ENCODE measurements at regions not wholly inside any gene's neighbourhood (a gene's known extent, or its start where the extent isn't known, plus 50 kb on each side); places are given as distances from the start of the nearest gene placed in this dataset.

DNA sequence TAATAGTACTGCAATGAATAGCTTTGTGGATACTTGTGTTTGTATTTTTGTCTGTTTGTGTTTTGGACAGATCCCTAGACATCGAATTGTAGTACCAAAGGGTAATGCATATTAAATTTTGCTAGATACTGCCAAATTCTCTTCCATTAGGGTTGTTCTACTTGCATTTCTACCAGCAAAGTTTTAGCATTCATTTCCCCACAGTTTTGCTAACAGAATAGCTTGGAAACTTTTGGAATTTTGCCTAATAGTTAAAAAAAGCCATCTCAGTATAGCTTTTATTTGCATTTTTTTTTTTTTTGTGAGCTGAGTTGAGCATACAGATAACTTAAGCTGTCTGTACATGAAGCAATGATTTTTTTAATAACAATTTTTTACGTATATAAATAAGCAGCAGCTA is 1084.9 kb downstream of the ADGRL3 start:
- DNase-seq (ENCODE audit: low read depth in 1 of 2, low spot score in 1 of 2) = no peak

DNA sequence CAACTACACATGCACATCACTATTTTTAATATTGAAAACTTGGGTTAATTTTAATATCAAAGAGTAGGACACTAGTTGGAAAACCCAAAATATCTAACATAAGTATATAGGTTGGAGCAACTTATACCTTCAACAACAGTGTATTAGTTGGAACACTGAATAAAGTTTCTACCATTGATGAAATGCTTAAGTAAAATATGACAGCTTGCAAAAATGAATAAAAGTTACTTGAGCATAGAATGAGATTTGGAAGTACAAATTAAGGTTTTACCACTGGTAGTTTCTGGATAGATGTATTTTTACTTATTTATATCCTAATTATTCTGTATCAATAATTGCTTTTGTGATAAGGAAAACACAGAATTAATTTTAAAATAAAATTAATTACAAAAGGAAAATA is 1079.6 kb downstream of the ADGRL3 start:
- DNase-seq (ENCODE audit: low read depth in 1 of 2, low spot score in 1 of 2) = no peak

DNA sequence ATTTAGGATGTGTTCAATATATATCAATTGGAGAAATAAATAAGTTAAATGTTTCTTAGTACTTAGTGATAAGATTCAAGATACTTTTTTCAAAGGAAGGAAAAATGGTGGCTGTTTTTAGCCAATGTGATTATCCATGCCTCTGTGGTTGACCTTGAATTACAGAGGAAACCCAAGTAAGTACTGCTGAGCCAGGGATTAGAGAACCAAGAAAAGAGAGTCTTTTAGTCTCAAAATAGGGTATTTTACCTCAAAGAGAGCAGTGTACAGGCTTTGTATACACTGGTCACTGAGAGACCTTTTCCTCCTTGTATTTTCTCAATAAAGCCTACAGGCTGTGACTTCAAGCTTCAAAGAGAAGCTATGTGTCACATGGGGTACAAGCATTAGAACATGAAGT is 1075.3 kb downstream of the ADGRL3 start:
- no peak for DNase-seq (ENCODE audit: low read depth in 1 of 2, low spot score in 1 of 2)

DNA sequence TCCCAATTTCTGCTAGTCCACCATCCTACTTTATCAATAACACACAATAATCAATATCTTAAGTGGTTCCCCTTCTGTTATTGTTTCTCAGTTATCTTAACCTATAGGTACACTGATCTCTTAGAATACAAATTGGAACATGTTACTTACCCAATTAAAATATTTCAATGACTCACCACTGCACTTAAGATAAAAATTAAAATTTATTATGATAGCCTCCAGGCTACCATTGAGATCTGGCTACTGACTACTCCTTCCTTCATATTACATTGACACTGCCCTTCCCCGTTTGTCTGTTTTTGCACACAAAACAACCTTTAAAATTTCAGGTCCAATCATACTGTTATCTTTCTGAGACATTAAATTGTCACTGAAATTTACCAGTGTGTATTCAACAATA is 1074.7 kb downstream of the ADGRL3 start:
- DNase-seq (ENCODE audit: low read depth in 1 of 2, low spot score in 1 of 2) = no peak

DNA sequence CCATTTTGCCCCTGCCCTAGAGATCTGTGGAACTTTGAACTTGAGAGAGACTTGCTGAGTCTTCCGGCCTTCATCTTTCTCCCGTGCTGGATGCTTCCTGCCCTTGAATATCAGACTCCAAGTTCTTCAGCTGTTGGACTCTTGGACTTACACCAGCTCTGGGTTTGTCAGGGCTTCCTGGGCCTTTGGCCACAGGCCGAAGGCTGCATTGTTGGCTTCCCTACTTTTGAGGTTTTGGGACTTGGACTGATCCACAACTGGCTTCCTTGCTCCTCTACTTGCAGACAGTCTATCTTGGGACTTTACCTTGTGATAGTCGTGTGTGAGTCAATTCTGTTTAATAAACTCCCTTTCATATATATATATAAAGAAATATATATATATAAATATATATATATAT is 1071.0 kb downstream of the ADGRL3 start:
- DNase-seq (ENCODE audit: low read depth in 1 of 2, low spot score in 1 of 2) = no peak

DNA sequence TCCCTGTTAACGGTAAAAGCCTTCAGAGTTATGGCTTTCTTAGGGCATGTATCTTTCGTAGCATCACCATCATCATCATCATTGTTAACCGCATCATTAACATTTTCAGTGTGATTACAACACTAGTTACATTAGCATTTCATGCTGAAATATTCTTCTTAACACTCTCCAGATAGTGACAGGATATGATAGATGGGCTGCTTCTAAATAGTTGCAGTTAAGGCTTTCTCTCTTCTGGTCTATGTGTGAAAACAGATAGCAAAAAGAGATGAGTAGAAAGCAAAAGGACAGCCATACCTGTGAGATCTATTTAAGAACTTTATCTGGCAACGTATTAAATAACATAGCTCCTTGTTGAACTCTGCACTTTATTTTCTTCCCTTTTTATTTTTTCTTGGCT is 1069.8 kb downstream of the ADGRL3 start:
- no peak for DNase-seq (ENCODE audit: low read depth in 1 of 2, low spot score in 1 of 2)

DNA sequence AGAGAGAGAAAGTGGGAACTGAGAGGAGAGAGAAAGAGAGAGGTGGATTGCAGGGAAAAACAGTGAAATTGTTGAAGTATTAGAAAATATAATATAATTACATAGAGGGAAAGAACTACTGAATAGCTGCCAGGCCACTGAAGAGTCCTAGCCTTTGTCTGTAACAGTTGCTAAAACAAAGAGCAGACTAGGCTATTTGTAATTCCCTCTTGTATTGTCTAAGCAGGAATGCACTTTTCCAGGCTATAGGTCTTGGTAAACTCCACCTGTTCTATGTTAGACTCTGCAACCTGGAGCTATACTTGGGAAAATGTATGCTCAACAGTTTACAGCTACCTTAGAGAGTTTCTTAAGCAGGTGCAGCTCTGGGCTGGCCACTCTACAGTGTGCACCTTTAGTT is 1063.3 kb downstream of the ADGRL3 start:
- DNase-seq (ENCODE audit: low read depth in 1 of 2, low spot score in 1 of 2) = no peak

DNA sequence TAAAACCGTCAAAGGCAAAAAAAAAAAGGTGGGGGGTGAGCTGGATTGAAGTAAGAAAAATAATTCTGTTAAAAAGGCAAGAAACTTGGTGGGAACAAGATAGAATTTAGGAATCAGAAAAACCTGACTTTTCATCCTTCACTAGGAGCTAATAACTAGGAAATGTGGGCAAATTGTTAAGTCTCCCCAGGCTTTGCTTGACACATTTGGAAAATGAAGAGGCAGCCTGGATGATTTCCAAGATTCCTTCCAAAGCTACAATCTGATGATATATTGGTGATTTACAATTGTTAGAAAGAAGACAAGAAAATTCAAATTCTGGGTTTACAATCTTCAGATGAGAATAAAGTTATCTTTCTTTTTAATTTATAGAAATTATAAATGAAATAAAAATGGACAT is 1062.5 kb downstream of the ADGRL3 start:
- no peak for DNase-seq (ENCODE audit: low read depth in 1 of 2, low spot score in 1 of 2)

DNA sequence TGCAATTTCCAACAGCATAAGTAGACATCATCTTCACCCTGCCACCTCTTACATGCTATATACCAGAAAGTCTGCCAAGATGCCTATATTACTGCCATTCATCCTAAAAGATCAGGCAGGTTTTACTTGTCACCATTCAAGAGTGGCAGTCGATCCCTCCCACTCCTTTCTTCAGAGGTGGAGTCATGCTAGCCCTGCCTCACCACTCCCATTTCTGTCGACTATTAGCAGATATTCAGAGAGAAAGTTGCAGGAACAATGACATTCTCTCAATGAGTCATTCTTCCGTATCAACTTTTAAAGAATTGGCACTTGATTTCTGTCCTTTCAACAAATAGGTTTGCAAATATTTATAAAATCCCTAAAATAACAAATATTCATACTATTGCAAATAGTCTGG is 1060.1 kb downstream of the ADGRL3 start:
- DNase-seq (ENCODE audit: low read depth in 1 of 2, low spot score in 1 of 2) = no peak

DNA sequence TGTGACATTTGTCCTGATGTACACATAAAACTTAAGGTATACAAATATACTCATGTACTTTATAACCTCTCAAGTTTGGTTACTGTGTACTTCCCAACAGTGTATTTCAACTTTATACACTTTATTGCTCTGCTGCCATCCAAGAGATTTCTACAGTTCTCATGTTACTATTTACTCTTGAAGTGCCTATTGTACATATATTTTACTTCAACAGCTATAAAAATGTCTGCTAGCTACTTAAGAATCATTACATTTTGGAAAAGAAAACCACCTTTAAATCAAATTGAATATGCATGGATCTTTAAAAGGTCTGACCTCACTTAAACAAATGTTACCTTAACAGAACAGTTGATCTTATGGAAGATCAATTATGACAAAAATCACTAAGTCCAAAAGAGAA is 1056.4 kb downstream of the ADGRL3 start:
- DNase-seq (ENCODE audit: low read depth in 1 of 2, low spot score in 1 of 2) = no peak

DNA sequence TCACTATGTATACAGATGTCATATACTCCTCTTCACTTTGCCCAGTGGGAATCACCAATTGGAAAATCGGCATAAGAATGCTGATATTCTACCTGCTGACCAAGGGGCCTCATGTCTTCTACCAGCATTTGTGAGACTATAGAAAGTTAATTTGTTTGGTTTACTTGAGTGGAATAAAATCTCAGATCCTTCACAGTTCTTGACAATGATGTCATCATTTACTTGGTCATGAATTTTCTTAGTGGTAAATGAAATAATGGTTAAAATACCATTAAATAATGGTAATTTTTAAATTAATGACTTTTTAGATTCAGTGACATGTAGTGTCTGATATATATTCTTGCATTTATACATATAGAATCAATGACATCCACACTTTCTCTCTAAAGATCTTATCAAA is 1052.6 kb downstream of the ADGRL3 start:
- DNase-seq (ENCODE audit: low read depth in 1 of 2, low spot score in 1 of 2) = no peak

DNA sequence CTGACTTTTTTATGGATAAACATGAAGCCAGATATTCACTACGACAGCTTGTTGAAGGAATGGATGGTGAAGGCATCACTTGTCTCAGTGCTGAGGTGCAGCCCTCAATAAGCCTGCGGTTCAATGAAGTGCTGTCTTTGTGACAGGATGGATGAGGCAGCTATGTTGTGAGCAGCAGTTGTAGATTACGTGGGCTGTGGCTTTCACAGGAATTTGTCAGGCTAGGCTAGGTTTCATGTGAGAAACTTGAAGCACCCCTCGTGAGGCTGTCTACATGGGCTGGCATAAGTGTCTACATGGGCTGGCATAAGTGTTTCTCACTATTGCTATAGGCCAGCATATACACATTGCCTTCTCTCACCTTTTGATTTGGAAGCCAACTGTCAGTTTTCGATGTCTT is 1050.0 kb downstream of the ADGRL3 start:
- no peak for DNase-seq (ENCODE audit: low read depth in 1 of 2, low spot score in 1 of 2)

DNA sequence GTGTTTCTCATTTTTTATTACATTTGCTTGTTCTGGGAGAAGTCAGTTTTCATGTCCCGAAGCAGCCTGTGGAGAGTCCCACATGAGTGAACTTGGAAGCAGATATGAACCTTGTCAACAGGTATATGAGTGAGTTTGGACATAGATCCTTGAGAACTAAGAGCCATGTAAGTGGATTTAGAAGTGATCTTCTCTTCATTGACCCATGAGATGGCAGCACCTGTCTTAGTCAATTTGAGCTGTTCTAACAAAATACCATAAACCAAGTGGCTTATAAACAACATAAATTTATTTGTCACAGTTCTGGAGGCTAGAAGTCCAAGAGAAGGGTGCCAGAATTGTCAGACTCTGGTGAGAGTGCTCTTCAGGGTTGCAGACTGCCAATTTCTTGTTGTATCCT is 1043.8 kb downstream of the ADGRL3 start:
- no peak for DNase-seq (ENCODE audit: low read depth in 1 of 2, low spot score in 1 of 2)

DNA sequence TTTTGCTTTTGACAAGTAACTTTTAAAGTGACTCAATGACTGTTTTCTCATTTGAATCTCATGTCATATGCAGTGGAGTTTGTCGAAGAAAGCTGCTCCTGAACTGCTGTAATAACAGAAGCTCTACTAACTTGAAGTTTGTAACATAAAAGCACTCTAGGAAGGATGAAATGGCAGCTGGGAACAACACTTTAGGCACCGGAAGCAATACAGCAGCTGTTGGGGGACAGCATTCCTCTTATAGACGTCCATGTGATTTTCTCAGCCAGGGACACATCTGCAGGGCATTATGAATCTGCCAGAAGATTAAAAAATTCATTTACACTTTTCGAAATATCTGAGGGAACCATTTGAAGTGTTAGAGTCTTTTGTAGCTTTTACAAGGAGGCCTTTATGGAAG is 1035.8 kb downstream of the ADGRL3 start:
- DNase-seq (ENCODE audit: low read depth in 1 of 2, low spot score in 1 of 2) = no peak

DNA sequence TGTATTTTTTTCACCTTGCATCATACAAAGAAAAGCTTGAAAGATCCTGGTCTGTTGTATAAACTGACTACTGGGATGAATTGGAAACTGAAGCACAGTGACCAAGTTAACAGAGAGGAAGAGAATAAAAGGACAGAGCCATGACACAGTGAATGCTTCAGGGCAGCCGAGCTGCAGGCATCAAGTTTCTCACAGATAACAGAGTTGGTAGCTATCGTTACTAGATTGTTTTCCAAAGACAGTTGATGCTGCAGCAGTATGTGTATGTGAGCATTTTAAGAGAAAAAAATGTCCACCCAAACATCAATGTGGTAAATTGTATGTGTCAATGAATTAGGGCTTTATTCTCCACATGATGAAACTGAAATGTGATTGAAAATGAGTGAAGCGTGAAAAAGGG is 1032.7 kb downstream of the ADGRL3 start:
- DNase-seq (ENCODE audit: low read depth in 1 of 2, low spot score in 1 of 2) = no peak

DNA sequence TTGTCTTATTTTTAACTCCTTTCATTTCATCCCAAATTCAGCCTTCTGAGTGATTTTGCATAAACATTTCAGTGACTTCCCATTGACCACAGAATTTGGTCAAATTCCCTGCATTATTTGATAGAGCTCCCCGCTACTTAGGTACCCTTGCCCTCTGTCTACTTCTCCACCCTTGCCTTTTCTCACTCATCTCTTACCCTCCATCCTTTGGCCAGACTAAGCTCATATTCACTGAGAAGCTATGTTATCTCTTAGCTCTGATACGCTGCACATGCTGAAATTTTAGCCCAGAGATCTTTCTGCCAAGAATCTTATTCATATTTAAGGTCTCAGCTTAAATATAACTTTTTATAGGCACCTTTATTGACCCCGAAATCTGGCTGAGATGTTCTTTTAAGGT is 1031.9 kb downstream of the ADGRL3 start:
- DNase-seq (ENCODE audit: low read depth in 1 of 2, low spot score in 1 of 2) = no peak

DNA sequence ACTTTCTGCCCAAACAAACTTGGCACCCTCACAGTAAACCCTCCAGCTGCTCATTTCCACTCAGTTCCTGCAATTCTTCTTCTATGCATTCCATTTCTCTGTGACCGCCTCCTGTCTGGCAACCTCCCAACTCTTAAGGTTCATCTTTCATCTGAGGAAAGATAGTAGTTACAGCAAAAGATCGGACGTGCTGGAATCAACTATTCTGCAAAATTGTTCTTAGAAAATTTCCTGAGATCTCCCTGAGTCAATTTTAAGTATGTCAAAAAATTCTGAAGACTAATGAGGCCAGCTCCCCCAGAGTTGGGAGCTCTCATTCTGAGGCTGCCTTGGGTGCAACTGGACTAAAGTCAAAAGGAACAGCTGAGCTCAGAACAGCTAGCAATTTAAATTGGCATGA is 1026.0 kb downstream of the ADGRL3 start:
- no peak for DNase-seq (ENCODE audit: low read depth in 1 of 2, low spot score in 1 of 2)

DNA sequence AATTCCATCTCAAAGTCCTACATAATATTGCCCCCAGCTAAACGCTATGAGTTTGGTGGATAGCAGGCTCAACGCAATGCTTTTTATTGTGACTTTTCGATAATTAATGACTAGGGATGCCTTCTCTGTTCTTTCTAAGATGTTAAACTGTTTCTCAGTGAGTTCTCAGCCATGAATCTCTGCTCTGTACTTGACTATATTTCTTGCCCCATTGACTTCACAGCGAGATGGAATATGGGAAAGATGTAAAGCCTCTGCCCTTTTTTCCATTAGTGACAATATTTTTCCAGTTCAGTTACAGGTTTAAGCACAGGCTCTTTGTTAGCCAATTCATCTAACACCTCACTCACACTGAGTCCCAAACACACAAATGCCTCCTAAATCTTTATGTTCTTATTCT is 1022.0 kb downstream of the ADGRL3 start:
- no peak for DNase-seq (ENCODE audit: low read depth in 1 of 2, low spot score in 1 of 2)

DNA sequence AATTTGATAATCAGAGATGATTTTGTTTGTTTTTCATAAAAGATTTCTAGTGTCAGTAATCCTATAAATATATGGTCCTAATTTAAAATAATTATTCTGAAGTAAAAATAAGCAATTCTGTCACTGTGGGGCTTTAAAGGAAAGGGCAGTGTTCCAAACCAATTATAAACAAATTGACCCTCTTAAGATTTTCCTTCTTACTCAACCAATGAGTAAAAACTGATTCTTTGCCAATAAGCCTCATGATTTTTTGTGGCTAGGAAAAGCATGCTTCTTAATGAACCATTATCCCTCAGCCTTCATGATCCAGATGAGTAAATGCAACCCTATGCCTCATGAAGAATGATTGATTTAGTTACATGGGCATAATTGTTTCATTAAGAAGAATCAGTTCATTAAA is 1010.4 kb downstream of the ADGRL3 start:
- no peak for DNase-seq (ENCODE audit: low read depth in 1 of 2, low spot score in 1 of 2)

DNA sequence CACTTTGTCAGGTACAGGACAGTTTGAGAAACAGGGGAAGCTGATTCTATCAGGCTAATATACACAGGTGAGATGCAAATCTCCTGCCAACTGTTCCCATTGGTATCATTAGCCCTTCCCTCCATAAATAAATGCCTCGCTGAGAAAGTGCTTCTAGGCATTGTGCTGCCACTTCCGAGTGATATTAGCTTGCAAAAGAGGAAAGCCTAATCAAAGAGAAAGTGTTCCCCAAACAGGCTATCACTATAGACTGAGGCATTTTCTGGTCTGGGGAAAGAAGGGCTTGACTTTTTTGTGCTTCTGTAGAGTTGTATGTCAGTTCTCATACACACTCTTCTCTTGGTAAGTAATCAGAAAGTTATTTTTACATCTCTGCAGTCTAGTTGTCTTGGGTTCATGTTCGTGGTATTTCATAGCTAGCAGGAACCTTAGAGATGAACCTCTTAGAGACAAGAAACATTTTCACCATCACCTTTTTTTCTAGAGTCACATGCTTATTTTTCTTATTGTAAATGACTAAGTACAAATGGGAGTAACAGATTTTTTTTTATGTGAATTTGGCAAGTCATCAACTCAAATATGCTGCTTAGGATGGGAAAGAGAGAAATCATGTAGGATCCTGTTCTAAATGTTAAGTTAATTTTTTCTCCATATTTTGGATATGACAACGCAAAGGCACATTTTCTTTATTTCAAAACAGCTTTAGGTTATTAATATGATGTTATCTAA is 1009.8 kb downstream of the ADGRL3 start:
- DNase-seq (ENCODE audit: low read depth in 1 of 2, low spot score in 1 of 2) = no peak

DNA sequence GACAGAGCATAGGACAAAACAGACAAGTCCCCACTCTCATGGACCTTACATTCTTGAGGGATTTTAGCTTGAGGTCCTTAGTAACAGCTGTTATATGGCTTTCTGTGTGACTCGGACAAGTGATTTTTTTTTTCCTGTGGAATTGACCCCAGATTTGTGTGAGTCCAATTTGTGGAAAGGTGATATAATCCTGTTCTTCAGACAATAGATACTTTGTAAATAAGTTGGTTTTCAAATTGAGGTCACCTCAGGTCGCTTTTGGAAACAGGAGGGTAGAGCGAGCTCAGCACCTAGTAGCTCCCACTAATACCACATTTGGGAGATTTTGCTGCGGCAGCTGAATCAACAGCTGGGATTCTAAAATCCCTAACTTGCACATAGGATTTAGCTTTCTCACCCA is 1008.8 kb downstream of the ADGRL3 start:
- DNase-seq (ENCODE audit: low read depth in 1 of 2, low spot score in 1 of 2) = no peak

DNA sequence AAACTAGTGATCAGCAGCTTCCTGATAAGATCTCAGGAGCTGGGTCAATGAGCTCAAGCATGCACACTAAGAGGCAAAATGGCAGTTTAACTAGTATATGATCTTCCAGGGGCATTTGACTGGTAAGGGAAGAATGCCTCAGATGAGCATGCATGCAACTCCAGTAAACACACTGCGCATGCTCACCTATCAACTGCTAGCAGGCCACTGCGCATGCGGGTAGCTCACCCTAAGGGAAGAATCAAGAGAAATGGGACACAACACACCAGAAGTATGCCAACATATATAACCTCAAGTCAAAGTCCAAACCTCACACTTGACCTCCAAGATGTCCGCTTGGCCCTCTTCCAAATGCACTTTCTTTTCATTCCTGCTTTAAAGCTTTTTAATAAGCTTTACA is 1004.0 kb downstream of the ADGRL3 start:
- DNase-seq (ENCODE audit: low read depth in 1 of 2, low spot score in 1 of 2) = no peak

DNA sequence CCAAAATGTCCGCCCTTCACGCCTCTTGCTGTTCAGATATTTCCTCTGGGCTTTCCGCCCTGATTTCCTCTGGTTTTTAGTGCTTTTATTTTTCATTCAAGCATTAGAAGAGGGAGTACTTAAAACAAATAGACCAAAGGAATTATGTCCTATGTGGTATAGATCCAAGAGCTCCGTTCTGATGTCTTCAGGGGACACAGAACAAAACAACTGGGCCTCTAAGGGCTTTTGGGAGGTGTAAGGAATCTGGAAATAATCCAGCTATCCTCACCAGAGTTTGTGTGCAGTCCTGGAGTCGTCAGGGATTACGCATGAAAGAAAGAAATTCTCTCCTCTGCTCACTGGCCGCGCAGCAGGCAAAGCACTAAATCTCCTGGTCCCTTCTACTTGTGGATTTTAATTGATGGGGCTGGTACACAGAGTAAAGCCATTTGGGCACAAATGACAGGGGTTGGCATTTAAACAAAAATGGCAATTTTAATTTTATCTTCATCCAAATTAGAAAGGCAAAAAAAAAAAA is 999.2 kb downstream of the ADGRL3 start:
- DNase-seq (ENCODE audit: low read depth in 1 of 2, low spot score in 1 of 2) = no peak

DNA sequence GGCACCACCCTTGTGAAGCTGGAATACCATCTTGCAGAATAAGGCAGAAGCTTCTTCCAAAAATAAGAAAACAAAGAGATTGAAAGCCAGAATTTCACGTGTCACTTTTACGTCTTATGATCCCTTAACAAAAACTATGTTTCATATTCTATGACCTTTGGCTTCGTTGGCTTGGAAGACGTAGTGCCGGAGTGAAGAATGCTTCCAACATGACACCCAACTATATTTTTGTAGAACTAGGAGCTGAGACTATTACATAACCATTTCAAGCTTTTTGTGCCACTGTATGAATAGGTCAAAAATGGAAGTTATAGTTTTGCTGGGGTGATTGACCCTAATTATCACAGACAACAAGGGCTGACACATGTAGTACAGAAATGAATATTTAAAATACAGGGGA is 996.2 kb downstream of the ADGRL3 start:
- no peak for DNase-seq (ENCODE audit: low read depth in 1 of 2, low spot score in 1 of 2)

Measured in activated CD4-positive, alpha-beta T cell treated with anti-CD3 and anti-CD28 coated beads, Interleukin-2, amount 50 U/mL, for 24 hours (primary cell).